ENCODE measurements at regions not wholly inside any gene's neighbourhood (a gene's known extent, or its start where the extent isn't known, plus 50 kb on each side); places are given as distances from the start of the nearest gene placed in this dataset.

DNA sequence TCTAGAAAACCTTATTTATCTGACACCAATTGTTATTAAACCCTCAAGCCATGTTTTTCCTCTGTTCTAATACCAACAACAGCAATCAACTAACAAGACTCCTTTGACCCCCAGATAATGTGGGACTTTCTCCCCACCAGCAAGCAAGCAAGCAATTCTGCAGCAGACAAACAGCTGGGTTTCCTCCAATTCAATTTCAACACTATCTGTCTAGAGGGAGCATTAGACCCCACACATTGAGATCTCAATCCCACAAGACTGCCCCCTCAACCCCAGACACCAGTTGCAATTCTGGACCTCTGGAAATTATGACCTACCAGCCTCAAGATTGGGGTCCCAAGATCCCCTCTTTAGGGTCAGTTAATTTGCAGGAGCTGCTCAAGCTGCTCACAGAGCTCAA is 89.4 kb upstream of the TMEM26 start:
- H3K9me1 ChIP-seq (ENCODE audit: control insufficient read depth, extremely low read depth, insufficient read depth, low read length): no peaks in the 10 kb centered on the region
- H3K79me2 ChIP-seq (ENCODE audit: control insufficient read depth, insufficient read depth, low read length): no peaks in the 10 kb centered on the region
- H4K20me1 ChIP-seq (ENCODE audit: control insufficient read depth, extremely low read depth, insufficient read depth, low read length): no peaks in the 10 kb centered on the region
- DNase-seq (ENCODE audit: low read depth, low spot score) (no peak), FAIRE-seq (no peak)
- TF ChIP-seq CTCF (optimal IDR thresholded peaks at IDR 0.05 in 1 of 3, IDR thresholded peaks at IDR 0.05 in 1 of 3, conservative IDR thresholded peaks at IDR 0.05 in 1 of 3; ENCODE audit: extremely low read depth in 1 of 3, insufficient read depth in 2 of 3, low read length in 3 of 3) (no peak), EZH2 (IDR thresholded peaks at IDR 0.05; ENCODE audit: low read length) (no peak)
- dilution Hi-C loops (cut with MboI; ENCODE audit: extremely low pct_ligation_motif_present, low sequenced_read_pairs): no loop called here
- H3K36me3 ChIP-seq (ENCODE audit: control insufficient read depth in 2 of 2, extremely low read depth in 1 of 2, insufficient read depth in 2 of 2, low read length in 2 of 2): no peaks in the 10 kb centered on the region
- no peaks in the 10 kb centered on the region for H3K9me3 ChIP-seq (ENCODE audit: control insufficient read depth, low read depth, low read length)
- H3K9ac ChIP-seq (ENCODE audit: control insufficient read depth, extremely low read depth, insufficient read depth, low read length): no peak overlapping the region
- no peak overlapping the region for H2AFZ ChIP-seq (ENCODE audit: control insufficient read depth, low read length)
- no peak overlapping the region for H3K4me2 ChIP-seq (ENCODE audit: control insufficient read depth, extremely low read depth, insufficient read depth, low read depth, low read length)
- no peak overlapping the region for H3K27ac ChIP-seq (ENCODE audit: control insufficient read depth, insufficient read depth, low read length)
- H3K4me1 ChIP-seq (ENCODE audit: control insufficient read depth, extremely low read depth, insufficient read depth, low read length): no peaks in the 10 kb centered on the region
- H3K4me3 ChIP-seq (ENCODE audit: control insufficient read depth in 2 of 3, extremely low read depth in 1 of 3, insufficient read depth in 2 of 3, low read depth in 1 of 3, low read length in 3 of 3): no peak overlapping the region
- no peaks in the 10 kb centered on the region for H3K27me3 ChIP-seq (ENCODE audit: control insufficient read depth, extremely low read depth, insufficient read depth, low read length)

GRCh38 chr10:61541960-61542359 is 88.8 kb upstream of the TMEM26 start:
- no peak overlapping the region for H3K9ac ChIP-seq (ENCODE audit: control insufficient read depth, extremely low read depth, insufficient read depth, low read length)
- FAIRE-seq: no peak

More at GRCh38 chr10:61541960-61542359, 88.8 kb upstream of the TMEM26 start:
- no peaks in the 10 kb centered on the region for H3K9me1 ChIP-seq (ENCODE audit: control insufficient read depth, extremely low read depth, insufficient read depth, low read length)
- H3K4me3 ChIP-seq (ENCODE audit: control insufficient read depth in 2 of 3, extremely low read depth in 1 of 3, insufficient read depth in 2 of 3, low read depth in 1 of 3, low read length in 3 of 3): no peak overlapping the region
- no peak for DNase-seq (ENCODE audit: low read depth, low spot score)
- H3K79me2 ChIP-seq (ENCODE audit: control insufficient read depth, insufficient read depth, low read length): no peaks in the 10 kb centered on the region
- TF ChIP-seq CTCF (optimal IDR thresholded peaks at IDR 0.05 in 1 of 3, IDR thresholded peaks at IDR 0.05 in 1 of 3, conservative IDR thresholded peaks at IDR 0.05 in 1 of 3; ENCODE audit: extremely low read depth in 1 of 3, insufficient read depth in 2 of 3, low read length in 3 of 3) (no peak), EZH2 (IDR thresholded peaks at IDR 0.05; ENCODE audit: low read length) (no peak)
- no peaks in the 10 kb centered on the region for H4K20me1 ChIP-seq (ENCODE audit: control insufficient read depth, extremely low read depth, insufficient read depth, low read length)
- dilution Hi-C loops (cut with MboI; ENCODE audit: extremely low pct_ligation_motif_present, low sequenced_read_pairs): no loop called here
- H3K4me1 ChIP-seq (ENCODE audit: control insufficient read depth, extremely low read depth, insufficient read depth, low read length): no peaks in the 10 kb centered on the region
- H3K27me3 ChIP-seq (ENCODE audit: control insufficient read depth, extremely low read depth, insufficient read depth, low read length): no peaks in the 10 kb centered on the region
- no peak overlapping the region for H3K27ac ChIP-seq (ENCODE audit: control insufficient read depth, insufficient read depth, low read length)
- no peak overlapping the region for H2AFZ ChIP-seq (ENCODE audit: control insufficient read depth, low read length)
- H3K36me3 ChIP-seq (ENCODE audit: control insufficient read depth in 2 of 2, extremely low read depth in 1 of 2, insufficient read depth in 2 of 2, low read length in 2 of 2): no peaks in the 10 kb centered on the region
- no peak overlapping the region for H3K4me2 ChIP-seq (ENCODE audit: control insufficient read depth, extremely low read depth, insufficient read depth, low read depth, low read length)
- no peaks in the 10 kb centered on the region for H3K9me3 ChIP-seq (ENCODE audit: control insufficient read depth, low read depth, low read length)
